PC-3 (cell line): ENCODE measurements at regions not wholly inside any gene's neighbourhood (a gene's known extent, or its start where the extent isn't known, plus 50 kb on each side); places are given as distances from the start of the nearest gene placed in this dataset.

ENCODE experiments used
- ATAC-seq: fragments of 200-7000 bp; cut with Tn5 transposase; 2 replicates; pipeline ENCODE4 v1.9.1; 2020; ENCODE audit warnings: mild to moderate bottlenecking, moderate library complexity
- BruUV-seq: library from RNA; stranded (reverse); fragments of 400-500 nt; replicated peaks from 2 replicates; lab custom pipeline; 2021; lab: Mats Ljungman, UMichigan
- CTCF ChIA-PET: fragments of 300-600 bp; sonication (Branson Sonifier 250); formaldehyde crosslinking; loops from one replicate; lab custom pipeline; 2022; ENCODE audit warnings: antibody characterized with exemption; lab: Charles Lee
- POLR2A ChIA-PET: fragments of 300-600 bp; sonication (Branson Sonifier 250); formaldehyde crosslinking; loops from one replicate; lab custom pipeline; 2022; ENCODE audit warnings: antibody characterized with exemption; ENCODE audit not compliant: unreplicated experiment; lab: Charles Lee
- DNase-seq: peaks from one replicate; pipeline ENCODE4 v3.0.0-alpha.2; 2015
- H2AFZ ChIP-seq: fragments of 300-600 bp; sonication (generic); 2 replicates; pipeline ENCODE4 v1.6.0; 2016; ENCODE audit warnings: antibody characterized with exemption, low read length
- H3F3A ChIP-seq: fragments of 300-600 bp; sonication (generic); one replicate; pipeline ENCODE4 v1.6.0; 2017; ENCODE audit warnings: antibody characterized with exemption, low read length, control low read depth, mild to moderate bottlenecking; ENCODE audit not compliant: unreplicated experiment
- H3K27ac ChIP-seq: fragments of 300-600 bp; sonication (generic); 2 replicates; pipeline ENCODE4 v1.5.1; 2016; ENCODE audit warnings: mild to moderate bottlenecking, low read length
- H3K27me3 ChIP-seq: fragments of 300-600 bp; sonication (generic); 2 replicates; pipeline ENCODE4 v1.6.1; 2016; ENCODE audit warnings: low read length, mixed read lengths
- H3K36me3 ChIP-seq: fragments of 300-600 bp; sonication (generic); 2 replicates; pipeline ENCODE4 v1.6.1; 2016; ENCODE audit warnings: low read depth, mixed run types, low read length, mixed read lengths
- H3K4me1 ChIP-seq: fragments of 300-600 bp; sonication (generic); 2 replicates; pipeline ENCODE4 v1.5.1; 2016; ENCODE audit warnings: low read length; ENCODE audit not compliant: insufficient read depth
- H3K4me2 ChIP-seq: fragments of 300-600 bp; sonication (generic); 2 replicates; pipeline ENCODE4 v1.6.0; 2016; ENCODE audit warnings: low read length
- H3K4me3 ChIP-seq: fragments of 300-600 bp; sonication (generic); 2 replicates; pipeline ENCODE4 v1.5.1; 2016; ENCODE audit warnings: mild to moderate bottlenecking, low read length, mixed read lengths
- H3K79me2 ChIP-seq: fragments of 300-600 bp; sonication (generic); 2 replicates; pipeline ENCODE4 v1.6.1; 2017; ENCODE audit warnings: low read length, mixed read lengths
- H3K9ac ChIP-seq: fragments of 300-600 bp; sonication (generic); 2 replicates; pipeline ENCODE4 v1.6.0; 2016; ENCODE audit warnings: mild to moderate bottlenecking, low read length
- H3K9me2 ChIP-seq: fragments of 300-600 bp; sonication (generic); replicated peaks from 2 replicates; pipeline ENCODE4 v1.6.1; 2016; ENCODE audit warnings: mixed run types, low read length, mixed read lengths
- H3K9me3 ChIP-seq: fragments of 300-600 bp; sonication (generic); 2 replicates; pipeline ENCODE4 v1.6.1; 2016; ENCODE audit warnings: low read length, mixed read lengths
- H4K20me1 ChIP-seq: fragments of 300-600 bp; sonication (generic); 2 replicates; pipeline ENCODE4 v1.6.1; 2016; ENCODE audit warnings: low read length, mixed read lengths
- CTCF ChIP-seq: fragments of 300-600 bp; sonication (generic); conservative IDR thresholded peaks from 2 replicates; pipeline ENCODE4 v1.5.1; 2017; ENCODE audit warnings: antibody characterized with exemption, low read depth, mild to moderate bottlenecking, low read length
- EZH2 ChIP-seq: fragments of 300-600 bp; sonication (generic); IDR thresholded peaks from one replicate; pipeline ENCODE4 v1.6.1; 2017; ENCODE audit warnings: antibody characterized with exemption, mild to moderate bottlenecking, low read length; ENCODE audit not compliant: unreplicated experiment
- EZH2phosphoT487 ChIP-seq: fragments of 300-600 bp; sonication (generic); IDR thresholded peaks from 2 replicates; pipeline ENCODE4 v1.6.1; 2018; ENCODE audit warnings: mild to moderate bottlenecking, antibody characterized with exemption, low read length, borderline replicate concordance
- intact Hi-C: fragments of 100-400 bp; cut with micrococcal nuclease; formaldehyde crosslinking; loops from 2 replicates; pipeline ENCODE4 v1.9.0; 2023

DNA sequence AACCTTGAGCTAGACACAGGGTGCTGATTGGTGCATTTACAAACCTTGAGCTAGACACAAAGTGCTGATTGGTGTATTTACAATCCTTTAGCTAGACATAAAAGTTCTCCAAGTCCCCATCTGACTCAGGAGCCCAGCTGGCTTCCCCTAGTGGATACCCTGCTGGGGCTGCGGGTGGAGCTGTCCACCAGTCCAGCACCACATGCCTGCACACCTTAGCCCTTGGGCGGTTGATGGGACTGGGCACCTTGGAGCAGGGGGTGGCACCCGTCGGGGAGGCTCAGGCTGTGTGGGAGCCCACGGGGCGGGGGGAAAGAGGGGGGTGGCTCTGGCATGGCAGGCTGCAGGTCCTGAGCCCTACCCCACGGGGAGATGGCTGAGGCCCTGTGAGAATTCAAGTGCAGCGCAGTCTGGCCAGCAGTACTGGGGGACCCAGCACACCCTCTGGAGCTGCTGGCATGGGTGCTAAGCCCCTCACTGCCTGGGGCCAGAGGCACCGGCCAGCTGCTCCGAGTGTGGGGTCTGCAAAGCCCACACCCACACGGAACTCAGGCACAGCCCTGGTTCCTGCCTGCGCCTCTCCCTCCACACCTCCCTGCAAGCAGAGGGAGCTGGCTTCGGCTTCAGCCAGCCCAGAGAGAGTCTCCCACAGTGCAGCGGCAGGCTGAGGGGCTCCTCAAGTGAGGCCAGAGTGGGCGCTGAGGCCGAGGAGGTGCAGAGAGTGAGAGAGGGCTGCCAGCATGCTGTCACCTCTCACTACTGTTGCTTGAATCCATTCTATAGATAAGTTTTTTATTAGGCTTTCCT, 369.8 kb upstream of the SMIM30 start:
- Histone ChIP-seq H3K4me1 (no peaks in the 10 kb centered on the region), H3K36me3 (no peaks in the 10 kb centered on the region), H4K20me1 (no peaks in the 10 kb centered on the region), H3K9me2 (no peaks in the 10 kb centered on the region), H3K4me3 (no peak overlapping the region), H3K9ac (no peak overlapping the region), H3K9me3 (no peaks in the 10 kb centered on the region), H3F3A (no peaks in the 10 kb centered on the region), H3K79me2 (no peaks in the 10 kb centered on the region), H3K27me3 (no peaks in the 10 kb centered on the region), H3K27ac (no peak overlapping the region), H2AFZ (no peak overlapping the region), H3K4me2 (no peak overlapping the region)
- no peak for TF ChIP-seq EZH2
- no peak for TF ChIP-seq EZH2phosphoT487
- no peak for TF ChIP-seq CTCF
- no peak for ATAC-seq
- BruUV-seq = no TSS peak
- no peak for DNase-seq
- intact Hi-C loops = no loop called here
- CTCF ChIA-PET = no interaction called here
- POLR2A ChIA-PET = no interaction called here

DNA sequence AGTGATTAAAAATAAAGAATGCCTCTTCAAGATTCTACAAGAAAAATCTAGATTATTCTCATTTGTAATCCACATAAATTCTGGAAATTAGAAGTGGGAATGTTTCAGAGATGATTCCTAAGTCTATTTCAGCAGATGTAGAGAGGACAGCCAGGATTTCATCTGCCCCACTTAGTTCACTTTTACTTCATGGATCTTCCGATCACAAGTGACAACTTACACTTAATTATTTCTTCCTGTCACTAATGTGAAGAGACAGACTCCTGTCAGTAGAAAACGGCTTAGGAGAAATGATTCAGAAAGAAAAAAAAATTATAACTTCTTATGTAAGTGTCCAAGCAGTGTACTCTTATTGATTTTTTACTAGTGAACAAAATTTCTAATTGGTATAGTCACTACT, 368.2 kb upstream of the SMIM30 start:
- no peak overlapping the region for H3K4me3 ChIP-seq
- H3K27me3 ChIP-seq = no peaks in the 10 kb centered on the region
- ChIA-PET POLR2A (no interaction called here), CTCF (no interaction called here)
- H4K20me1 ChIP-seq = no peaks in the 10 kb centered on the region
- no peaks in the 10 kb centered on the region for H3K36me3 ChIP-seq
- intact Hi-C loops = no loop called here
- H3K4me1 ChIP-seq = no peaks in the 10 kb centered on the region
- ATAC-seq (no peak), DNase-seq (no peak)
- H3K27ac ChIP-seq = no peak overlapping the region
- no peak overlapping the region for H2AFZ ChIP-seq
- no peaks in the 10 kb centered on the region for H3K9me2 ChIP-seq
- BruUV-seq = no TSS peak
- no peaks in the 10 kb centered on the region for H3K9me3 ChIP-seq
- H3K4me2 ChIP-seq = no peak overlapping the region
- H3F3A ChIP-seq = no peaks in the 10 kb centered on the region
- no peaks in the 10 kb centered on the region for H3K79me2 ChIP-seq
- TF ChIP-seq EZH2phosphoT487 = no peak
- TF ChIP-seq EZH2 = no peak
- TF ChIP-seq CTCF = no peak
- H3K9ac ChIP-seq = no peak overlapping the region

DNA sequence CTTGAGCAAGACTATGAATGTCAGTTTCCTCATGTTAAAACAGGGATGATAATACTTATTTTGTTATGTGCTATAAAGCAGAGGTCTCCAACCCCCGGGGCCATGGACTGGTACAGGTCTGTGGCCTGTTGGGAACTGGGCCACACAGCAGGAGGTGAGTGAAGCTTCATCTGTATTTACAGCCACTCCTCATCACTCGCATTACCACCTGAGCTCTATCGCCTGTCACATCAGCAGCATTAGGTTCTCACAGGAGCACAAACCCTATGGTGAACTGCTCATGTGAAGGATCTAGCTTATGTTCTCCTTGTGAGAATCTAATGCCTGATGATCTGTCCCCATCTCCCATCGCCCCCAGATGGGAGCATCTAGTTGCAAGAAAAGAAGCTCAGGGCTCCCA, 365.3 kb upstream of the SMIM30 start:
- no peaks in the 10 kb centered on the region for H3K9me2 ChIP-seq
- intact Hi-C loops = no loop called here
- no TSS peak for BruUV-seq
- H3K4me2 ChIP-seq = no peak overlapping the region
- H3K27ac ChIP-seq = no peak overlapping the region
- no peak for ATAC-seq
- no peak overlapping the region for H3K4me3 ChIP-seq
- no peaks in the 10 kb centered on the region for H4K20me1 ChIP-seq
- no peak for DNase-seq
- H3F3A ChIP-seq = no peaks in the 10 kb centered on the region
- no peaks in the 10 kb centered on the region for H3K27me3 ChIP-seq
- no peaks in the 10 kb centered on the region for H3K4me1 ChIP-seq
- H3K79me2 ChIP-seq = no peaks in the 10 kb centered on the region
- no peaks in the 10 kb centered on the region for H3K36me3 ChIP-seq
- no peak for TF ChIP-seq EZH2
- no peak for TF ChIP-seq EZH2phosphoT487
- no peak for TF ChIP-seq CTCF
- no peaks in the 10 kb centered on the region for H3K9me3 ChIP-seq
- POLR2A ChIA-PET = no interaction called here
- no peak overlapping the region for H3K9ac ChIP-seq
- no peak overlapping the region for H2AFZ ChIP-seq
- CTCF ChIA-PET = no interaction called here
